Keratinocyte (primary cell): ENCODE measurements at regions not wholly inside any gene's neighbourhood (a gene's known extent, or its start where the extent isn't known, plus 50 kb on each side); places are given as distances from the start of the nearest gene placed in this dataset.

ENCODE experiments used
- DNase-seq: peaks from one replicate; pipeline ENCODE4 v3.0.0-alpha.2; 2011; ENCODE audit warnings: low read depth, missing footprints, low spot score
- FAIRE-seq: peaks from 2 replicates; lab custom pipeline; 2011; peaks lifted over from hg19 to GRCh38; lab: Jason Lieb, UNC
- H2AFZ ChIP-seq: 2 replicates; pipeline ENCODE4 v1.6.0; 2012; ENCODE audit warnings: low read length, control low read depth, inconsistent platforms; ENCODE audit not compliant: control insufficient read depth
- H3K27ac ChIP-seq: 2 replicates; pipeline ENCODE4 v1.5.1; 2011; ENCODE audit warnings: low read length; ENCODE audit not compliant: control insufficient read depth, insufficient read depth
- H3K27me3 ChIP-seq: 3 replicates; pipeline ENCODE4 v1.6.0; 2011; ENCODE audit warnings: low read length; ENCODE audit not compliant: control insufficient read depth, insufficient read depth; ENCODE audit errors: extremely low read depth
- H3K36me3 ChIP-seq, 2 experiments: 2 replicates in 1 of 2; 3 replicates in 1 of 2; pipeline ENCODE4 v1.5.1; 2011; ENCODE audit warnings: low read length in 2 of 2, mild to moderate bottlenecking in 1 of 2; ENCODE audit not compliant: control insufficient read depth in 2 of 2, insufficient read depth in 2 of 2; ENCODE audit errors: extremely low read depth in 1 of 2
- H3K4me1 ChIP-seq: 3 replicates; pipeline ENCODE4 v1.5.1; 2011; ENCODE audit warnings: low read length; ENCODE audit not compliant: control insufficient read depth, insufficient read depth; ENCODE audit errors: extremely low read depth
- H3K4me2 ChIP-seq: 3 replicates; pipeline ENCODE4 v1.6.0; 2011; ENCODE audit warnings: low read depth, low read length; ENCODE audit not compliant: control insufficient read depth, insufficient read depth; ENCODE audit errors: extremely low read depth
- H3K4me3 ChIP-seq, 3 experiments: fragments of 200-600 bp in 1 of 3; sonication (generic) in 1 of 3; 2 replicates in 2 of 3; 3 replicates in 1 of 3; pipeline ENCODE4 v1.5.1; 2011 to 2016; ENCODE audit warnings: low read length in 3 of 3, mild to moderate bottlenecking in 3 of 3, control low read depth in 2 of 3, inconsistent platforms in 1 of 3, low read depth in 1 of 3, mixed read lengths in 1 of 3, mixed run types in 1 of 3, moderate library complexity in 1 of 3; ENCODE audit not compliant: control insufficient read depth in 2 of 3, insufficient read depth in 2 of 3; ENCODE audit errors: extremely low read depth in 1 of 3
- H3K79me2 ChIP-seq: 2 replicates; pipeline ENCODE4 v1.6.0; 2012; ENCODE audit warnings: low read length; ENCODE audit not compliant: control insufficient read depth, insufficient read depth
- H3K9ac ChIP-seq: 3 replicates; pipeline ENCODE4 v1.6.0; 2011; ENCODE audit warnings: low read length; ENCODE audit not compliant: control insufficient read depth, insufficient read depth; ENCODE audit errors: extremely low read depth
- H3K9me1 ChIP-seq: 3 replicates; pipeline ENCODE4 v1.6.0; 2011; ENCODE audit warnings: low read length; ENCODE audit not compliant: control insufficient read depth, insufficient read depth; ENCODE audit errors: extremely low read depth
- H3K9me3 ChIP-seq: 2 replicates; pipeline ENCODE4 v1.5.1; 2012; ENCODE audit warnings: low read depth, low read length; ENCODE audit not compliant: control insufficient read depth
- H4K20me1 ChIP-seq: 3 replicates; pipeline ENCODE4 v1.6.0; 2011; ENCODE audit warnings: low read length; ENCODE audit not compliant: control insufficient read depth, insufficient read depth; ENCODE audit errors: extremely low read depth
- CTCF ChIP-seq, 3 experiments: IDR thresholded peaks in 1 of 3; conservative IDR thresholded peaks in 1 of 3; optimal IDR thresholded peaks in 1 of 3; 2 replicates in 2 of 3; 3 replicates in 1 of 3; pipeline versions ENCODE3 to v1.5.1; 2011; ENCODE audit warnings: low read length in 3 of 3, mild to moderate bottlenecking in 3 of 3, moderate library complexity in 2 of 3, control low read depth in 1 of 3, inconsistent platforms in 1 of 3; ENCODE audit not compliant: insufficient read depth in 2 of 3; ENCODE audit errors: extremely low read depth in 1 of 3
- EZH2 ChIP-seq: IDR thresholded peaks from one replicate; pipeline ENCODE4 v1.6.1; 2012; ENCODE audit warnings: inconsistent platforms, mild to moderate bottlenecking, low read length, moderate library complexity
- dilution Hi-C: fragments of 300-500 bp; cut with MboI; formaldehyde crosslinking; loops from one replicate; pipeline ENCODE4 v1.7.0; 2020; ENCODE audit warnings: low sequenced_read_pairs; ENCODE audit not compliant: extremely low pct_ligation_motif_present

GRCh38 chr2:133711806-133712205 lies 143.5 kb upstream of the NCKAP5 start:
- FAIRE-seq (no peak), DNase-seq (no peak)
- Histone ChIP-seq H3K4me1 (no peaks in the 10 kb centered on the region), H3K4me2 (no peak overlapping the region), H3K9ac (no peak overlapping the region), H3K79me2 (no peaks in the 10 kb centered on the region), H3K9me1 (no peaks in the 10 kb centered on the region), H3K36me3 (no peaks in the 10 kb centered on the region), H3K27me3 (no peaks in the 10 kb centered on the region), H3K27ac (no peak overlapping the region), H3K4me3 (no peak overlapping the region), H2AFZ (no peak overlapping the region), H4K20me1 (no peaks in the 10 kb centered on the region), H3K9me3 (peaks cover 3% of the 10 kb centered on the region)
- TF ChIP-seq CTCF (optimal IDR thresholded peaks at IDR 0.05 in 1 of 3, IDR thresholded peaks at IDR 0.05 in 1 of 3, conservative IDR thresholded peaks at IDR 0.05 in 1 of 3; ENCODE audit: extremely low read depth in 1 of 3, insufficient read depth in 2 of 3, low read length in 3 of 3): no peak
- TF ChIP-seq EZH2: no peak
- dilution Hi-C loops: no loop called here

- Histone ChIP-seq H3K4me3 (no peak overlapping the region), H3K9ac (no peak overlapping the region), H3K36me3 (no peaks in the 10 kb centered on the region), H3K27ac (no peak overlapping the region), H3K4me2 (no peak overlapping the region), H3K4me1 (no peaks in the 10 kb centered on the region), H3K9me1 (no peaks in the 10 kb centered on the region), H2AFZ (no peak overlapping the region), H3K9me3 (peaks cover 3% of the 10 kb centered on the region), H4K20me1 (no peaks in the 10 kb centered on the region), H3K79me2 (no peaks in the 10 kb centered on the region), H3K27me3 (no peaks in the 10 kb centered on the region)
- no peak for TF ChIP-seq EZH2
- TF ChIP-seq CTCF (optimal IDR thresholded peaks at IDR 0.05 in 1 of 3, IDR thresholded peaks at IDR 0.05 in 1 of 3, conservative IDR thresholded peaks at IDR 0.05 in 1 of 3; ENCODE audit: extremely low read depth in 1 of 3, insufficient read depth in 2 of 3, low read length in 3 of 3): no peak
- DNase-seq (no peak), FAIRE-seq (no peak)
- dilution Hi-C loops: no loop called here
Measured at GRCh38 chr2:133712369-133712768, 144.1 kb upstream of the NCKAP5 start.
